GM18861 (cell line): ENCODE measurements at regions not wholly inside any gene's neighbourhood (a gene's known extent, or its start where the extent isn't known, plus 50 kb on each side); places are given as distances from the start of the nearest gene placed in this dataset.

Source experiments
- ATAC-seq: cut with Tn5 transposase; IDR thresholded peaks from one replicate; pipeline ENCODE4 v1.9.1; 2021; ENCODE audit not compliant: unreplicated experiment

- no peak for ATAC-seq
Observed at GRCh38 chr20:40925829-40926510, 102.7 kb upstream of the TOP1 start.

GRCh38 chr20:40926928-40927327 is 101.7 kb upstream of the TOP1 start:
- ATAC-seq = no peak

- no peak for ATAC-seq
Observed at GRCh38 chr20:40930561-40930960, 98.1 kb upstream of the TOP1 start.

- ATAC-seq = no peak
Observed at GRCh38 chr20:40931410-40932044, 97.1 kb upstream of the TOP1 start.

- ATAC-seq = no peak
Observed at GRCh38 chr20:40932436-40932835, 96.2 kb upstream of the TOP1 start.

GRCh38 chr20:40933758-40934157 is 94.9 kb upstream of the TOP1 start:
- no peak for ATAC-seq

- ATAC-seq = no peak
Observed at GRCh38 chr20:40938020-40938419, 90.6 kb upstream of the TOP1 start.

GRCh38 chr20:40939667-40940066 is 89.0 kb upstream of the TOP1 start:
- no peak for ATAC-seq

GRCh38 chr20:40941133-40941610 is 87.5 kb upstream of the TOP1 start:
- no peak for ATAC-seq

- no peak for ATAC-seq
Observed at GRCh38 chr20:40942006-40942405, 86.6 kb upstream of the TOP1 start.

- no peak for ATAC-seq
Observed at GRCh38 chr20:40942775-40943174, 85.8 kb upstream of the TOP1 start.

GRCh38 chr20:40943591-40943990 is 85.0 kb upstream of the TOP1 start:
- ATAC-seq = no peak

- no peak for ATAC-seq
Observed at GRCh38 chr20:40945189-40945588, 83.4 kb upstream of the TOP1 start.

- ATAC-seq = no peak
Observed at GRCh38 chr20:40945754-40946450, 82.7 kb upstream of the TOP1 start.

- ATAC-seq = no peak
Observed at GRCh38 chr20:40946451-40946850, 82.2 kb upstream of the TOP1 start.

- ATAC-seq = no peak
Observed at GRCh38 chr20:40948465-40949267, 80.0 kb upstream of the TOP1 start.

GRCh38 chr20:40949346-40949745 is 79.3 kb upstream of the TOP1 start:
- ATAC-seq = no peak

GRCh38 chr20:40952136-40952535 is 76.5 kb upstream of the TOP1 start:
- ATAC-seq = no peak

- no peak for ATAC-seq
Observed at GRCh38 chr20:40953416-40953815, 75.2 kb upstream of the TOP1 start.

- no peak for ATAC-seq
Observed at GRCh38 chr20:40953856-40954255, 74.8 kb upstream of the TOP1 start.

GRCh38 chr20:40954521-40955165 is 74.0 kb upstream of the TOP1 start:
- no peak for ATAC-seq
